SU-DHL-6 (cell line): ENCODE measurements at regions not wholly inside any gene's neighbourhood (a gene's known extent, or its start where the extent isn't known, plus 50 kb on each side); places are given as distances from the start of the nearest gene placed in this dataset.

Experiments
- CTCF ChIP-seq: fragments of 200-600 bp; sonication (generic); IDR thresholded peaks from one replicate; pipeline ENCODE4 v1.5.1; 2017; ENCODE audit warnings: antibody characterized with exemption, mild to moderate bottlenecking, low read length, moderate library complexity; ENCODE audit not compliant: insufficient read depth, poor library complexity, severe bottlenecking
- EZH2phosphoT487 ChIP-seq: fragments of 200-600 bp; sonication (generic), shearing (Covaris generic); conservative IDR thresholded peaks from 2 replicates; pipeline ENCODE4 v1.6.1; 2018; ENCODE audit warnings: mild to moderate bottlenecking, antibody characterized with exemption, low read length, moderate library complexity, mixed read lengths

DNA sequence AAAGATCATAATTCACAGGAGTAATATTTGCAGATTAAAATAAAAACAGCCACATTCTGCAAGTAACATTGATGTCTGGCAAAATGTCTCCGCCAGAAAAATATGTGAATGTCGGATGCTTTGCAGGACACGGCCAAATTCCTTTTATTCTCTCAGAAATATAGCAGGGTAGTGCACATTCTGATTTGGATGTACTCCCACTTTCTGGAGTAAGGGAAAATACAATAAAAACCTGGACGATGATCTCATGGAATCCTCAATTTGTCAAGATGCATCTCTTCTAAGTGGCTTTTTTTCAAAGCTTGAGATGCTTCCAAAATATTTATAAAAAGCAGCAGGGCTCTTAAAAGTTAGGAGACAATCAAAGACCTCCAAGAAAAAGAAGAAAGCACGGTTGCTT lies 133.3 kb downstream of the TBX5 start:
- TF ChIP-seq CTCF = no peak
- TF ChIP-seq EZH2phosphoT487 = no peak
